Mammary epithelial cell (primary cell): ENCODE measurements at regions not wholly inside any gene's neighbourhood (a gene's known extent, or its start where the extent isn't known, plus 50 kb on each side); places are given as distances from the start of the nearest gene placed in this dataset.

Source experiments
- EZH2 ChIP-seq: IDR thresholded peaks from 2 replicates; pipeline ENCODE4 v1.6.1; 2012; ENCODE audit warnings: low read length, inconsistent platforms, borderline replicate concordance
- TF ChIP-seq, protein P1 (sequence below), 2 donors: IDR thresholded peaks in 1 of 2; conservative IDR thresholded peaks in 1 of 2; 2 replicates each; pipeline ENCODE4 v1.5.1; 2011 to 2012; ENCODE audit warnings: inconsistent platforms in 2 of 2, low read length in 2 of 2, mild to moderate bottlenecking in 2 of 2, control low read depth in 1 of 2, low read depth in 1 of 2; ENCODE audit not compliant: insufficient read depth in 1 of 2; ENCODE audit errors: extremely low read depth in 1 of 2

GRCh38 chr1:239178961-239179360 lies 207.4 kb upstream of the CHRM3 start:
- TF ChIP-seq, protein P1, sequence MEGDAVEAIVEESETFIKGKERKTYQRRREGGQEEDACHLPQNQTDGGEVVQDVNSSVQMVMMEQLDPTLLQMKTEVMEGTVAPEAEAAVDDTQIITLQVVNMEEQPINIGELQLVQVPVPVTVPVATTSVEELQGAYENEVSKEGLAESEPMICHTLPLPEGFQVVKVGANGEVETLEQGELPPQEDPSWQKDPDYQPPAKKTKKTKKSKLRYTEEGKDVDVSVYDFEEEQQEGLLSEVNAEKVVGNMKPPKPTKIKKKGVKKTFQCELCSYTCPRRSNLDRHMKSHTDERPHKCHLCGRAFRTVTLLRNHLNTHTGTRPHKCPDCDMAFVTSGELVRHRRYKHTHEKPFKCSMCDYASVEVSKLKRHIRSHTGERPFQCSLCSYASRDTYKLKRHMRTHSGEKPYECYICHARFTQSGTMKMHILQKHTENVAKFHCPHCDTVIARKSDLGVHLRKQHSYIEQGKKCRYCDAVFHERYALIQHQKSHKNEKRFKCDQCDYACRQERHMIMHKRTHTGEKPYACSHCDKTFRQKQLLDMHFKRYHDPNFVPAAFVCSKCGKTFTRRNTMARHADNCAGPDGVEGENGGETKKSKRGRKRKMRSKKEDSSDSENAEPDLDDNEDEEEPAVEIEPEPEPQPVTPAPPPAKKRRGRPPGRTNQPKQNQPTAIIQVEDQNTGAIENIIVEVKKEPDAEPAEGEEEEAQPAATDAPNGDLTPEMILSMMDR (conservative IDR thresholded peaks at IDR 0.05 in 1 of 2, IDR thresholded peaks at IDR 0.05 in 1 of 2; ENCODE audit: extremely low read depth in 1 of 2, insufficient read depth in 1 of 2, low read depth in 1 of 2, low read length in 2 of 2): no peak
- TF ChIP-seq EZH2: no peak
